Loucy (cell line): ENCODE measurements at regions not wholly inside any gene's neighbourhood (a gene's known extent, or its start where the extent isn't known, plus 50 kb on each side); places are given as distances from the start of the nearest gene placed in this dataset.
"Not testable (repeated sequence)": the region's sequence is repeated elsewhere in the genome, so short reads cannot be mapped to it uniquely, and the experiment has no call there.

ENCODE experiments used
- CTCF ChIP-seq: fragments of 200-600 bp; sonication (generic); conservative IDR thresholded peaks from 2 replicates; pipeline ENCODE4 v1.5.1; 2014; ENCODE audit warnings: mild to moderate bottlenecking, antibody characterized with exemption, low read length
- EZH2phosphoT487 ChIP-seq: fragments of 200-600 bp; IDR thresholded peaks from 2 replicates; pipeline ENCODE4 v1.6.1; 2018; ENCODE audit warnings: antibody characterized with exemption, mild to moderate bottlenecking, moderate library complexity, borderline replicate concordance

- not testable (repeated sequence) for TF ChIP-seq CTCF, EZH2phosphoT487
Measured at GRCh38 chr13:60657586-60657985, 260.6 kb downstream of the TDRD3 start.
